ENCODE measurements at regions not wholly inside any gene's neighbourhood (a gene's known extent, or its start where the extent isn't known, plus 50 kb on each side); places are given as distances from the start of the nearest gene placed in this dataset.

- TF ChIP-seq ZBTB7A (IDR thresholded peaks at IDR 0.05; ENCODE audit: low read depth): no peak
These were observed 354.3 kb downstream of the SRGAP2C start for GRCh38 chr1:121538943-121539575.

GRCh38 chr1:121544500-121544899 lies 359.7 kb downstream of the SRGAP2C start:
- TF ChIP-seq YY1 (IDR thresholded peaks at IDR 0.05; ENCODE audit: low read depth) (no peak), CREB1 (IDR thresholded peaks at IDR 0.05; ENCODE audit: low read depth) (no peak), EGR1 (IDR thresholded peaks at IDR 0.05) (no peak), TCF12 (IDR thresholded peaks at IDR 0.05; ENCODE audit: low read depth) (no peak), TAF1 (IDR thresholded peaks at IDR 0.05; ENCODE audit: low read depth) (no peak), ZBTB7A (IDR thresholded peaks at IDR 0.05; ENCODE audit: low read depth) (no peak), REST (IDR thresholded peaks at IDR 0.05; ENCODE audit: low read depth) (no peak), TEAD4 (IDR thresholded peaks at IDR 0.05) (no peak), MAX (IDR thresholded peaks at IDR 0.05) (no peak)

- TF ChIP-seq RAD21 (IDR thresholded peaks at IDR 0.05; ENCODE audit: low read depth) (no peak), USF1 (IDR thresholded peaks at IDR 0.05) (no peak), TEAD4 (IDR thresholded peaks at IDR 0.05) (no peak), TCF12 (IDR thresholded peaks at IDR 0.05; ENCODE audit: low read depth) (no peak), CREB1 (IDR thresholded peaks at IDR 0.05; ENCODE audit: low read depth) (no peak), MAX (IDR thresholded peaks at IDR 0.05) (no peak), EGR1 (IDR thresholded peaks at IDR 0.05) (no peak), REST (IDR thresholded peaks at IDR 0.05; ENCODE audit: low read depth) (no peak), EP300 (IDR thresholded peaks at IDR 0.05; ENCODE audit: borderline replicate concordance) (no peak), NFIC (IDR thresholded peaks at IDR 0.05) (no peak), FOXM1 (IDR thresholded peaks at IDR 0.05; ENCODE audit: borderline replicate concordance, low read depth) (no peak), TAF1 (IDR thresholded peaks at IDR 0.05; ENCODE audit: low read depth) (no peak), ZBTB7A (IDR thresholded peaks at IDR 0.05; ENCODE audit: low read depth) (no peak)
These were observed 362.2 kb downstream of the SRGAP2C start for GRCh38 chr1:121546830-121547591.

- TF ChIP-seq RAD21 (IDR thresholded peaks at IDR 0.05; ENCODE audit: low read depth) (no peak), MAX (IDR thresholded peaks at IDR 0.05) (no peak), YY1 (IDR thresholded peaks at IDR 0.05; ENCODE audit: low read depth) (no peak), TEAD4 (IDR thresholded peaks at IDR 0.05) (no peak), TCF12 (IDR thresholded peaks at IDR 0.05; ENCODE audit: low read depth) (no peak), CREB1 (IDR thresholded peaks at IDR 0.05; ENCODE audit: low read depth) (no peak), FOXM1 (IDR thresholded peaks at IDR 0.05; ENCODE audit: borderline replicate concordance, low read depth) (no peak), EP300 (IDR thresholded peaks at IDR 0.05; ENCODE audit: borderline replicate concordance) (no peak), EGR1 (IDR thresholded peaks at IDR 0.05) (no peak), CEBPB (IDR thresholded peaks at IDR 0.05) (no peak), ZBTB7A (IDR thresholded peaks at IDR 0.05; ENCODE audit: low read depth) (no peak), REST (IDR thresholded peaks at IDR 0.05; ENCODE audit: low read depth) (no peak), NFIC (IDR thresholded peaks at IDR 0.05) (no peak)
These were observed 373.7 kb downstream of the SRGAP2C start for GRCh38 chr1:121558514-121558913.

Measured in Ishikawa (cell line).